GM23338 (cell line): ENCODE measurements at regions not wholly inside any gene's neighbourhood (a gene's known extent, or its start where the extent isn't known, plus 50 kb on each side); places are given as distances from the start of the nearest gene placed in this dataset.

Experiments used
- ATAC-seq: fragments of 200-7000 bp; cut with Tn5 transposase; 3 replicates; pipeline ENCODE4 v1.9.1; 2020
- DNase-seq: peaks from one replicate; pipeline ENCODE4 v3.0.0-alpha.2; 2015; ENCODE audit warnings: low spot score
- H2AFZ ChIP-seq: fragments of 200-600 bp; sonication (generic); 2 replicates; pipeline ENCODE4 v1.8.0; 2016; ENCODE audit warnings: antibody characterized with exemption, mild to moderate bottlenecking, moderate library complexity
- H3F3A ChIP-seq: fragments of 200-600 bp; sonication (generic); replicated peaks from 2 replicates; pipeline ENCODE4 v1.8.0; 2017; ENCODE audit warnings: antibody characterized with exemption, mixed run types, low read depth
- H3K27ac ChIP-seq: fragments of 200-600 bp; sonication (generic); 2 replicates; pipeline ENCODE4 v1.6.1; 2016; ENCODE audit warnings: low read depth
- H3K27me3 ChIP-seq: fragments of 200-600 bp; sonication (generic); 2 replicates; pipeline ENCODE4 v1.8.0; 2016; ENCODE audit warnings: mild to moderate bottlenecking, mixed run types, moderate library complexity; ENCODE audit not compliant: insufficient read depth
- H3K36me3 ChIP-seq: fragments of 200-600 bp; sonication (generic); 2 replicates; pipeline ENCODE4 v1.8.0; 2016; ENCODE audit warnings: mild to moderate bottlenecking; ENCODE audit not compliant: insufficient read depth
- H3K4me1 ChIP-seq: fragments of 200-600 bp; sonication (generic); 2 replicates; pipeline ENCODE4 v1.8.0; 2016; ENCODE audit warnings: mild to moderate bottlenecking, moderate library complexity; ENCODE audit not compliant: insufficient read depth
- H3K4me2 ChIP-seq: fragments of 200-600 bp; sonication (generic); 2 replicates; pipeline ENCODE4 v1.7.1; 2017; ENCODE audit warnings: mixed run types
- H3K4me3 ChIP-seq: fragments of 200-600 bp; sonication (generic); 2 replicates; pipeline ENCODE4 v1.6.1; 2016; ENCODE audit warnings: mixed run types
- H3K79me2 ChIP-seq: fragments of 200-600 bp; sonication (generic); replicated peaks from 2 replicates; pipeline ENCODE4 v1.8.0; 2017; ENCODE audit warnings: mild to moderate bottlenecking; ENCODE audit not compliant: insufficient read depth
- H3K9me2 ChIP-seq: fragments of 200-600 bp; sonication (generic); 2 replicates; pipeline ENCODE4 v1.8.0; 2017; ENCODE audit not compliant: insufficient read depth
- H4K20me1 ChIP-seq: fragments of 200-600 bp; sonication (generic); replicated peaks from 2 replicates; pipeline ENCODE4 v1.8.0; 2017; ENCODE audit warnings: mild to moderate bottlenecking; ENCODE audit not compliant: insufficient read depth
- H3K27ac Mint-ChIP-seq: 2 replicates; pipeline ENCODE4 v1.8.0; 2020; ENCODE audit warnings: inconsistent platforms, mild to moderate bottlenecking, moderate library complexity, mixed read lengths
- H3K27me3 Mint-ChIP-seq: 3 replicates; pipeline ENCODE4 v1.8.0; 2022; ENCODE audit warnings: low read depth, mild to moderate bottlenecking, moderate library complexity, mixed read lengths, inconsistent platforms; ENCODE audit not compliant: insufficient read depth, poor library complexity
- H3K36me3 Mint-ChIP-seq: 3 replicates; pipeline ENCODE4 v1.8.0; 2021; ENCODE audit warnings: low read depth, mild to moderate bottlenecking, inconsistent platforms, moderate library complexity, mixed read lengths
- H3K4me1 Mint-ChIP-seq: 3 replicates; pipeline ENCODE4 v1.8.0; 2020; ENCODE audit warnings: mild to moderate bottlenecking, inconsistent platforms, mixed read lengths
- H3K4me3 Mint-ChIP-seq: 3 replicates; pipeline ENCODE4 v1.8.0; 2021; ENCODE audit warnings: moderate library complexity, mild to moderate bottlenecking, inconsistent platforms, mixed read lengths
- H3K9me3 Mint-ChIP-seq: 3 replicates; pipeline ENCODE4 v1.8.0; 2020; ENCODE audit warnings: moderate library complexity, mild to moderate bottlenecking, inconsistent platforms, mixed read lengths
- CREB1 ChIP-seq: fragments of 250-450 bp; sonication (Bioruptor Pico); IDR thresholded peaks from 2 replicates; pipeline ENCODE4 v1.5.0; 2020; ENCODE audit warnings: low read depth, mild to moderate bottlenecking, moderate library complexity
- EZH2 ChIP-seq: fragments of 200-600 bp; sonication (generic); IDR thresholded peaks from one replicate; pipeline ENCODE4 v1.8.0; 2017; ENCODE audit warnings: antibody characterized with exemption, mild to moderate bottlenecking, low read depth; ENCODE audit not compliant: unreplicated experiment
- EZH2phosphoT487 ChIP-seq: fragments of 200-600 bp; sonication (generic); IDR thresholded peaks from one replicate; pipeline ENCODE4 v1.8.1; 2018; ENCODE audit warnings: antibody characterized with exemption; ENCODE audit not compliant: unreplicated experiment
- JUNB ChIP-seq: IDR thresholded peaks from one replicate; pipeline ENCODE4 v1.6.1; 2016; ENCODE audit warnings: antibody characterized with exemption; ENCODE audit not compliant: unreplicated experiment
- NANOG ChIP-seq: IDR thresholded peaks from 2 replicates; pipeline ENCODE4 v1.6.1; 2016; ENCODE audit warnings: antibody characterized with exemption, borderline replicate concordance
- POLR2AphosphoS5 ChIP-seq: IDR thresholded peaks from 2 replicates; pipeline ENCODE4 v1.6.1; 2016; ENCODE audit warnings: antibody characterized with exemption, low read depth
- STAT1 ChIP-seq: IDR thresholded peaks from one replicate; pipeline ENCODE4 v1.6.1; 2016; ENCODE audit warnings: antibody characterized with exemption; ENCODE audit not compliant: unreplicated experiment
- ZNF331 ChIP-seq: fragments of 250-450 bp; sonication (Bioruptor Pico); IDR thresholded peaks from 2 replicates; pipeline ENCODE4 v1.5.0; 2020; ENCODE audit warnings: low read depth, mild to moderate bottlenecking, moderate library complexity
- TF ChIP-seq, protein P1 (sequence below): IDR thresholded peaks from 2 replicates; pipeline ENCODE4 v1.6.1; 2016; ENCODE audit warnings: antibody characterized with exemption
- TF ChIP-seq, protein P2 (sequence below), 2 experiments: fragments of 200-600 bp in 1 of 2; sonication (generic) in 1 of 2; conservative IDR thresholded peaks; 2 replicates each; pipeline versions ENCODE4 v1.5.1 to v1.6.1; 2016 to 2017; ENCODE audit warnings: antibody characterized with exemption in 2 of 2, low read depth in 2 of 2, mild to moderate bottlenecking in 2 of 2, moderate library complexity in 1 of 2
- TF ChIP-seq, protein P3 (sequence below): fragments of 250-450 bp; sonication (Bioruptor Pico); IDR thresholded peaks from 2 replicates; pipeline ENCODE4 v1.5.0; 2020; ENCODE audit warnings: mild to moderate bottlenecking, moderate library complexity

DNA sequence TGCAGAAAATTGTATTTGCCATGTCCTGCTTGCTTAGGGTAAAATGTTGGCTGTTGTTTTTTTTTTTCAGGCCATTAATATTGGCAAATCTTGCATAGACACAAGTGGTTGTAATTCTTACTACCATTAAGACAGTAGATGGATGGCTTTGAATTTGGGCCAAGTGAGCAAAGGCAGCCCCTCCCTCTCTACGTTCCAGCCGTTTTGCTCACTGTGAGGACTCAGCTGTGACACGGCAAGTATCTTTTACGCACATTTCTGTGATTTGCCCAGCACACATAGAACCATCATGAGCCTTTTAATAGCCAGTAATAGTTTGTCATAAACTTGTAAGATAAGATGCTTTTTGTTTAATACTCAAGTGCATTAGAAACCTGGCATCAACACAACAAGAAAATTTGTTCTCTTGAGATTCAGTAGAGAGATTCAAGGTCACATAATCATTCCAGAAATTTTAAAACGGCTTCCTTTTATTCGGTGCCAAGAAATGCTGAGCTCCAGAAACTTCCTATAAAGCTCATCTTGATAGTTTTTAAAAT, 205.2 kb upstream of the ADCY2 start:
- Histone ChIP-seq H3F3A (no peaks in the 10 kb centered on the region), H3K9me2 (no peaks in the 10 kb centered on the region), H3K79me2 (no peaks in the 10 kb centered on the region), H3K27me3 (no peaks in the 10 kb centered on the region), H3K4me1 (no peaks in the 10 kb centered on the region), H3K27ac (no peak overlapping the region), H4K20me1 (no peaks in the 10 kb centered on the region), H2AFZ (no peak overlapping the region), H3K4me2 (no peak overlapping the region), H3K36me3 (no peaks in the 10 kb centered on the region), H3K4me3 (no peak overlapping the region)
- H3K9me3 Mint-ChIP-seq, result no peaks in the 10 kb centered on the region; the same call in 2 of the 3 replicates
- ATAC-seq, result no peak
- no peak overlapping the region for H3K27ac Mint-ChIP-seq
- peaks cover 6% of the 10 kb centered on the region for H3K4me1 Mint-ChIP-seq
- DNase-seq, result no peak
- TF ChIP-seq ZNF331 (CRISPR knock-in tag), result no peak
- TF ChIP-seq CREB1, result no peak
- TF ChIP-seq STAT1, result no peak
- no peak for TF ChIP-seq POLR2AphosphoS5
- TF ChIP-seq NANOG, result no peak
- no peak for TF ChIP-seq JUNB
- no peak for TF ChIP-seq EZH2
- TF ChIP-seq, protein P1, sequence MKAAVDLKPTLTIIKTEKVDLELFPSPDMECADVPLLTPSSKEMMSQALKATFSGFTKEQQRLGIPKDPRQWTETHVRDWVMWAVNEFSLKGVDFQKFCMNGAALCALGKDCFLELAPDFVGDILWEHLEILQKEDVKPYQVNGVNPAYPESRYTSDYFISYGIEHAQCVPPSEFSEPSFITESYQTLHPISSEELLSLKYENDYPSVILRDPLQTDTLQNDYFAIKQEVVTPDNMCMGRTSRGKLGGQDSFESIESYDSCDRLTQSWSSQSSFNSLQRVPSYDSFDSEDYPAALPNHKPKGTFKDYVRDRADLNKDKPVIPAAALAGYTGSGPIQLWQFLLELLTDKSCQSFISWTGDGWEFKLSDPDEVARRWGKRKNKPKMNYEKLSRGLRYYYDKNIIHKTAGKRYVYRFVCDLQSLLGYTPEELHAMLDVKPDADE, result no peak
- TF ChIP-seq, protein P2, sequence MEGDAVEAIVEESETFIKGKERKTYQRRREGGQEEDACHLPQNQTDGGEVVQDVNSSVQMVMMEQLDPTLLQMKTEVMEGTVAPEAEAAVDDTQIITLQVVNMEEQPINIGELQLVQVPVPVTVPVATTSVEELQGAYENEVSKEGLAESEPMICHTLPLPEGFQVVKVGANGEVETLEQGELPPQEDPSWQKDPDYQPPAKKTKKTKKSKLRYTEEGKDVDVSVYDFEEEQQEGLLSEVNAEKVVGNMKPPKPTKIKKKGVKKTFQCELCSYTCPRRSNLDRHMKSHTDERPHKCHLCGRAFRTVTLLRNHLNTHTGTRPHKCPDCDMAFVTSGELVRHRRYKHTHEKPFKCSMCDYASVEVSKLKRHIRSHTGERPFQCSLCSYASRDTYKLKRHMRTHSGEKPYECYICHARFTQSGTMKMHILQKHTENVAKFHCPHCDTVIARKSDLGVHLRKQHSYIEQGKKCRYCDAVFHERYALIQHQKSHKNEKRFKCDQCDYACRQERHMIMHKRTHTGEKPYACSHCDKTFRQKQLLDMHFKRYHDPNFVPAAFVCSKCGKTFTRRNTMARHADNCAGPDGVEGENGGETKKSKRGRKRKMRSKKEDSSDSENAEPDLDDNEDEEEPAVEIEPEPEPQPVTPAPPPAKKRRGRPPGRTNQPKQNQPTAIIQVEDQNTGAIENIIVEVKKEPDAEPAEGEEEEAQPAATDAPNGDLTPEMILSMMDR (conservative IDR thresholded peaks at IDR 0.05; ENCODE audit: low read depth in 2 of 2), result no peak
- H3K4me3 Mint-ChIP-seq, result no peak overlapping the region
- no peaks in the 10 kb centered on the region; the same call in 2 of the 3 replicates for H3K36me3 Mint-ChIP-seq
- peaks cover 3% of the 10 kb centered on the region for H3K27me3 Mint-ChIP-seq

DNA sequence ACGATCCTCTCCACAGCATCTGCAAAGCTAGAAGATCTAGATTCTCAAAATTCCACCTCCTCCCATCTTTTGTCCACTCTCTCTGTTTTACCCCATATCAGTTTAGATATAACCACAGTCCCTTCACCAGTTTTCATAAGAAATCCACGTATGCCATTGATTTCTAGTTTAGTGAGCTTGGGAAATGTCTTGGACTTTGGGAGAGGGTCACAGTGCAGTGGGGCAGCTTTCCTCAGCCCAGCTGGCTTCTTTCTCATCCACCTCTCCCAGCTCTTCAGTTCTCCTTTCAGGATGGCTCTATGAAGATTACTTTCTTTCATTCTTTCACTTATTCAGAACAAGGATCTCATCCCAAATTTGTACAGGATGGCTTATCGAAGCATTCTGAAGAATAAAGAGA, 203.9 kb upstream of the ADCY2 start:
- ATAC-seq (no peak), DNase-seq (no peak)
- Histone ChIP-seq H3K4me3 (no peak overlapping the region), H2AFZ (no peak overlapping the region), H3K27me3 (no peaks in the 10 kb centered on the region), H4K20me1 (no peaks in the 10 kb centered on the region), H3K4me2 (no peak overlapping the region), H3K27ac (no peak overlapping the region), H3K79me2 (no peaks in the 10 kb centered on the region), H3K9me2 (no peaks in the 10 kb centered on the region), H3K4me1 (no peaks in the 10 kb centered on the region), H3K36me3 (no peaks in the 10 kb centered on the region), H3F3A (no peaks in the 10 kb centered on the region)
- Mint-ChIP-seq H3K9me3 (no peaks in the 10 kb centered on the region; the same call in 1 of the 3 replicates), H3K4me3 (no peak overlapping the region), H3K27ac (no peak overlapping the region), H3K36me3 (no peaks in the 10 kb centered on the region; the same call in 2 of the 3 replicates), H3K27me3 (peaks cover 3% of the 10 kb centered on the region), H3K4me1 (peaks cover 6% of the 10 kb centered on the region)
- no peak for TF ChIP-seq ZNF331 (CRISPR knock-in tag)
- TF ChIP-seq, protein P3, sequence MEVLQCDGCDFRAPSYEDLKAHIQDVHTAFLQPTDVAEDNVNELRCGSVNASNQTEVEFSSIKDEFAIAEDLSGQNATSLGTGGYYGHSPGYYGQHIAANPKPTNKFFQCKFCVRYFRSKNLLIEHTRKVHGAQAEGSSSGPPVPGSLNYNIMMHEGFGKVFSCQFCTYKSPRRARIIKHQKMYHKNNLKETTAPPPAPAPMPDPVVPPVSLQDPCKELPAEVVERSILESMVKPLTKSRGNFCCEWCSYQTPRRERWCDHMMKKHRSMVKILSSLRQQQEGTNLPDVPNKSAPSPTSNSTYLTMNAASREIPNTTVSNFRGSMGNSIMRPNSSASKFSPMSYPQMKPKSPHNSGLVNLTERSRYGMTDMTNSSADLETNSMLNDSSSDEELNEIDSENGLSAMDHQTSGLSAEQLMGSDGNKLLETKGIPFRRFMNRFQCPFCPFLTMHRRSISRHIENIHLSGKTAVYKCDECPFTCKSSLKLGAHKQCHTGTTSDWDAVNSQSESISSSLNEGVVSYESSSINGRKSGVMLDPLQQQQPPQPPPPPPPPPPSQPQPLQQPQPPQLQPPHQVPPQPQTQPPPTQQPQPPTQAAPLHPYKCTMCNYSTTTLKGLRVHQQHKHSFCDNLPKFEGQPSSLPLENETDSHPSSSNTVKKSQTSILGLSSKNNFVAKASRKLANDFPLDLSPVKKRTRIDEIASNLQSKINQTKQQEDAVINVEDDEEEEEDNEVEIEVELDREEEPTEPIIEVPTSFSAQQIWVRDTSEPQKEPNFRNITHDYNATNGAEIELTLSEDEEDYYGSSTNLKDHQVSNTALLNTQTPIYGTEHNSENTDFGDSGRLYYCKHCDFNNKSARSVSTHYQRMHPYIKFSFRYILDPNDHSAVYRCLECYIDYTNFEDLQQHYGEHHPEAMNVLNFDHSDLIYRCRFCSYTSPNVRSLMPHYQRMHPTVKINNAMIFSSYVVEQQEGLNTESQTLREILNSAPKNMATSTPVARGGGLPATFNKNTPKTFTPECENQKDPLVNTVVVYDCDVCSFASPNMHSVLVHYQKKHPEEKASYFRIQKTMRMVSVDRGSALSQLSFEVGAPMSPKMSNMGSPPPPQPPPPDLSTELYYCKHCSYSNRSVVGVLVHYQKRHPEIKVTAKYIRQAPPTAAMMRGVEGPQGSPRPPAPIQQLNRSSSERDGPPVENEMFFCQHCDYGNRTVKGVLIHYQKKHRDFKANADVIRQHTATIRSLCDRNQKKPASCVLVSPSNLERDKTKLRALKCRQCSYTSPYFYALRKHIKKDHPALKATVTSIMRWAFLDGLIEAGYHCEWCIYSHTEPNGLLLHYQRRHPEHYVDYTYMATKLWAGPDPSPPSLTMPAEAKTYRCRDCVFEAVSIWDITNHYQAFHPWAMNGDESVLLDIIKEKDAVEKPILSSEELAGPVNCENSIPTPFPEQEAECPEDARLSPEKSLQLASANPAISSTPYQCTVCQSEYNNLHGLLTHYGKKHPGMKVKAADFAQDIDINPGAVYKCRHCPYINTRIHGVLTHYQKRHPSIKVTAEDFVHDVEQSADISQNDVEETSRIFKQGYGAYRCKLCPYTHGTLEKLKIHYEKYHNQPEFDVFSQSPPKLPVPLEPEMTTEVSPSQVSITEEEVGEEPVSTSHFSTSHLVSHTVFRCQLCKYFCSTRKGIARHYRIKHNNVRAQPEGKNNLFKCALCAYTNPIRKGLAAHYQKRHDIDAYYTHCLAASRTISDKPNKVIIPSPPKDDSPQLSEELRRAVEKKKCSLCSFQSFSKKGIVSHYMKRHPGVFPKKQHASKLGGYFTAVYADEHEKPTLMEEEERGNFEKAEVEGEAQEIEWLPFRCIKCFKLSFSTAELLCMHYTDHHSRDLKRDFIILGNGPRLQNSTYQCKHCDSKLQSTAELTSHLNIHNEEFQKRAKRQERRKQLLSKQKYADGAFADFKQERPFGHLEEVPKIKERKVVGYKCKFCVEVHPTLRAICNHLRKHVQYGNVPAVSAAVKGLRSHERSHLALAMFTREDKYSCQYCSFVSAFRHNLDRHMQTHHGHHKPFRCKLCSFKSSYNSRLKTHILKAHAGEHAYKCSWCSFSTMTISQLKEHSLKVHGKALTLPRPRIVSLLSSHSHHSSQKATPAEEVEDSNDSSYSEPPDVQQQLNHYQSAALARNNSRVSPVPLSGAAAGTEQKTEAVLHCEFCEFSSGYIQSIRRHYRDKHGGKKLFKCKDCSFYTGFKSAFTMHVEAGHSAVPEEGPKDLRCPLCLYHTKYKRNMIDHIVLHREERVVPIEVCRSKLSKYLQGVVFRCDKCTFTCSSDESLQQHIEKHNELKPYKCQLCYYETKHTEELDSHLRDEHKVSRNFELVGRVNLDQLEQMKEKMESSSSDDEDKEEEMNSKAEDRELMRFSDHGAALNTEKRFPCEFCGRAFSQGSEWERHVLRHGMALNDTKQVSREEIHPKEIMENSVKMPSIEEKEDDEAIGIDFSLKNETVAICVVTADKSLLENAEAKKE (CRISPR knock-in tag), result no peak
- TF ChIP-seq, protein P2 (conservative IDR thresholded peaks at IDR 0.05; ENCODE audit: low read depth in 2 of 2), result no peak
- no peak for TF ChIP-seq EZH2phosphoT487
- no peak for TF ChIP-seq NANOG
- TF ChIP-seq POLR2AphosphoS5, result no peak
